KMS-11 (cell line): ENCODE measurements at regions not wholly inside any gene's neighbourhood (a gene's known extent, or its start where the extent isn't known, plus 50 kb on each side); places are given as distances from the start of the nearest gene placed in this dataset.

ENCODE experiments used
- H2AFZ ChIP-seq: fragments of 200-600 bp; sonication (generic); 2 replicates; pipeline ENCODE4 v1.6.1; 2016; ENCODE audit warnings: antibody characterized with exemption, mixed run types, low read depth
- H3K27ac ChIP-seq: fragments of 200-600 bp; sonication (generic); 2 replicates; pipeline ENCODE4 v1.6.1; 2016; ENCODE audit warnings: mild to moderate bottlenecking, mixed run types
- H3K27me3 ChIP-seq: fragments of 200-600 bp; sonication (generic); 2 replicates; pipeline ENCODE4 v1.6.1; 2017; ENCODE audit warnings: mild to moderate bottlenecking, low read depth, mixed run types, moderate library complexity; ENCODE audit not compliant: insufficient read depth
- H3K36me3 ChIP-seq: fragments of 200-600 bp; sonication (generic); 2 replicates; pipeline ENCODE4 v1.6.1; 2017; ENCODE audit warnings: mild to moderate bottlenecking, mixed run types; ENCODE audit not compliant: insufficient read depth
- H3K4me1 ChIP-seq: fragments of 200-600 bp; sonication (generic); 2 replicates; pipeline ENCODE4 v1.6.1; 2016; ENCODE audit warnings: mild to moderate bottlenecking, low read depth, mixed run types; ENCODE audit not compliant: poor library complexity, severe bottlenecking
- H3K4me2 ChIP-seq: fragments of 200-600 bp; sonication (generic); 2 replicates; pipeline ENCODE4 v1.7.0; 2016; ENCODE audit warnings: mild to moderate bottlenecking, mixed run types
- H3K4me3 ChIP-seq: fragments of 200-600 bp; sonication (generic); IDR thresholded peaks from 2 replicates; pipeline ENCODE4 v1.6.1; 2017; ENCODE audit warnings: low read depth, low read length, mixed read lengths; ENCODE audit not compliant: insufficient read depth
- H3K79me2 ChIP-seq: fragments of 200-600 bp; sonication (generic); 2 replicates; pipeline ENCODE4 v1.6.1; 2016; ENCODE audit warnings: low read depth, mixed run types; ENCODE audit not compliant: insufficient read depth
- H3K9ac ChIP-seq: fragments of 200-600 bp; sonication (generic); 2 replicates; pipeline ENCODE4 v1.6.1; 2016; ENCODE audit warnings: mild to moderate bottlenecking, mixed run types
- H4K20me1 ChIP-seq: fragments of 200-600 bp; sonication (generic); 2 replicates; pipeline ENCODE4 v1.6.1; 2016; ENCODE audit warnings: mild to moderate bottlenecking, mixed run types; ENCODE audit not compliant: insufficient read depth
- CTCF ChIP-seq: fragments of 200-600 bp; sonication (generic); conservative IDR thresholded peaks from 2 replicates; pipeline ENCODE4 v1.6.1; 2017; ENCODE audit warnings: low read depth, mild to moderate bottlenecking, antibody characterized with exemption, low read length, moderate library complexity, mixed read lengths

GRCh38 chr9:24095246-24095645 lies 269.2 kb upstream of the ELAVL2 start:
- TF ChIP-seq CTCF: no peak

GRCh38 chr9:24090566-24090965 lies 264.5 kb upstream of the ELAVL2 start:
- H3K79me2 ChIP-seq: no peaks in the 10 kb centered on the region
- H2AFZ ChIP-seq: no peak overlapping the region
- H4K20me1 ChIP-seq: no peaks in the 10 kb centered on the region
- no peak overlapping the region for H3K4me2 ChIP-seq
- H3K4me3 ChIP-seq: no peak overlapping the region
- no peak overlapping the region for H3K27ac ChIP-seq
- H3K27me3 ChIP-seq: no peaks in the 10 kb centered on the region
- H3K4me1 ChIP-seq: no peaks in the 10 kb centered on the region
- H3K9ac ChIP-seq: no peak overlapping the region
- H3K36me3 ChIP-seq: no peaks in the 10 kb centered on the region
- no peak for TF ChIP-seq CTCF

More at GRCh38 chr9:24095246-24095645, 269.2 kb upstream of the ELAVL2 start:
- Histone ChIP-seq H2AFZ (no peak overlapping the region), H3K4me1 (peaks cover 12% of the 10 kb centered on the region), H3K27me3 (no peaks in the 10 kb centered on the region), H3K4me3 (no peak overlapping the region), H3K9ac (no peak overlapping the region), H3K79me2 (no peaks in the 10 kb centered on the region), H3K36me3 (no peaks in the 10 kb centered on the region), H3K27ac (no peak overlapping the region), H4K20me1 (no peaks in the 10 kb centered on the region), H3K4me2 (no peak overlapping the region)

GRCh38 chr9:24073666-24074065 lies 247.6 kb upstream of the ELAVL2 start:
- Histone ChIP-seq H3K9ac (no peak overlapping the region), H3K36me3 (no peaks in the 10 kb centered on the region), H3K79me2 (no peaks in the 10 kb centered on the region), H3K4me3 (no peak overlapping the region), H2AFZ (no peak overlapping the region), H3K27me3 (no peaks in the 10 kb centered on the region), H3K27ac (no peak overlapping the region), H3K4me2 (no peak overlapping the region), H3K4me1 (no peaks in the 10 kb centered on the region), H4K20me1 (no peaks in the 10 kb centered on the region)
- TF ChIP-seq CTCF: no peak

GRCh38 chr9:24073007-24073592 lies 247.1 kb upstream of the ELAVL2 start:
- Histone ChIP-seq H3K9ac (no peak overlapping the region), H3K36me3 (no peaks in the 10 kb centered on the region), H3K79me2 (no peaks in the 10 kb centered on the region), H4K20me1 (no peaks in the 10 kb centered on the region), H3K4me2 (no peak overlapping the region), H2AFZ (no peak overlapping the region), H3K4me1 (no peaks in the 10 kb centered on the region), H3K27ac (no peak overlapping the region), H3K27me3 (no peaks in the 10 kb centered on the region), H3K4me3 (no peak overlapping the region)
- no peak for TF ChIP-seq CTCF
